HG02623 (cell line): ENCODE measurements at regions not wholly inside any gene's neighbourhood (a gene's known extent, or its start where the extent isn't known, plus 50 kb on each side); places are given as distances from the start of the nearest gene placed in this dataset.

Experiments used
- ATAC-seq: cut with Tn5 transposase; IDR thresholded peaks from one replicate; pipeline ENCODE4 v1.9.1; 2021; ENCODE audit warnings: moderate library complexity; ENCODE audit not compliant: unreplicated experiment

DNA sequence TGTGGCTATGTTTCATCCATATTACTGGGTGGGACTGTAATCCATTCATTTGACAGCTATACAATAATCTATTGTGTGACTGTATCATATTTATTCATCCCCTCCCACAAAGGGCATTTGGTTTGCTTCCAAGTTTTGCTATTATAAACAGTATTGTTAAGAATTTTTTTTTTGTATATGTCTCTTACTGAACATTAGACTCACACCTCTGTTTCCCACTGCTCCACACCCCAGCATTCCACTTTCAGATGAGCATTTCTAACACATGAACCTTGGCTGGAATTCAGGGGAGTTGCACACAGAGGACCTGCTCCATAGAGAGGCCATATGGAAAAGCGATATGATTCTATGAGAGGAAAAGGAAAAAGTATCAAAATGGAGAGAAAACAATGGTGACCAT lies 81.6 kb upstream of the DKK2 start:
- ATAC-seq = no peak

DNA sequence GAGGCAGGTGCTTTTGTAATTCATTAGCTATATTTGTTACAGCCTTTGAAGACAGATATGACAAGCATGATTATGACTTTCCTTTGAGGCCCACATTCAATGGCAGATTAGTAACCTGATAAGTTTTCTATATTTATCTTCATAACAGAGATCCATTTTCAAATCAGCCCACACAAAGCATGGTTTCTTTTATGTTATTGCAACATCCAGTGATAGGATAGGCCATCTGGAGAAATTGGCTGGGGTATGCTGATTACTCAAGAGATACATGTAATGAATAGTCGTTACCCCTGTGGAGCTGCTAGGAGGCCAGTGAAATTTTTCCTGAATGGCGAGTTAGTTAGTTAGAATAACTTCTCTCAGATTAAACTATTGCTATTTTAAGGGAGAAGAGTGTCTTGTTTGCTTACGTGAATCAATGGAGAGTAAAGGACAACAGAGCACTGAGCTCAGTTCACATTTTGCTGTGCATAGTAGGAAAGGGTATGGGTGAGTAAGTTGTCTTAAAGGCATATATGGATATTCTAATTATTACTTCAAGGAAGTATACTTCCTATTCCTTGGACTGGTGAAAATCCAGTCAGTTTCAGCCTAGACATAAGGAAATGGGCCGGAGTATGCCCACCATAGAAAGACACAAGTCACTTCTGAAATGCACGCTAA lies 79.2 kb upstream of the DKK2 start:
- no peak for ATAC-seq

DNA sequence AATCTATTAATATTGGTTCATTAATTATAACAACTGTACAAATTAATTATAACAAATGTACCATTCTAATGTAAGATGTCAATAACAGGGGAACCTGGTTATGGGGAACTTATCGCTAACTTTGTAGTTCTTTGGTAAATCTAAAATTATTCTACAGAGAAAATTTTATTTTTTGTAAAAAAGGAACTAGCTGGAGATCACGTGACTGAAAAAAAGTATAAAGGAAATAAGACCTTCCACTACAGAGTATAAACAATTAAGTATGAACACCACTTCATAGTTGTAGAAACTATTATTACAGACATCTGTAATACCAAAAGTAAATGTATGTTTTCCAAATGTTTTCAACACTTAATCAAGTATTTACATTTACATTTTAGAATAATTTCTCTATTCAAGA lies 77.9 kb upstream of the DKK2 start:
- ATAC-seq = no peak

DNA sequence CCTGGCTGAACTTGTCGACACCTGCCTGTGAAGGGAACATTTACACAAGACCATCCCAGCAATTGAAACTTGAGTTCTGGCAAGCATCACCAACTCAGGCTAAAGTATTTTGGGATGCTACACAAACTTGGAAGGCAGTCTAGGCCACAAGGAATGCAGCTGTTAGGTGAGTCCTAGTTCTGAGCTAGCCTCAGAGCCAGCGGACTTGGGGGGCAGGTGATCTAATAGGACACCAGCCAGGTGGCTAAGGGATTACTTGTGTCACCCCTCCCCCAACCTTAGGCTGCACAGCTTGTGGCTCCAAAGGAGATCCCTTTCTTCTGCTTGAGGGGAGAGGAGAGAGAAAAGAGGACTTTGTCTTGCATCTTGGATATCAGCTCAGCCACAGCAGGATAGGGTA lies 62.3 kb upstream of the DKK2 start:
- ATAC-seq = no peak

DNA sequence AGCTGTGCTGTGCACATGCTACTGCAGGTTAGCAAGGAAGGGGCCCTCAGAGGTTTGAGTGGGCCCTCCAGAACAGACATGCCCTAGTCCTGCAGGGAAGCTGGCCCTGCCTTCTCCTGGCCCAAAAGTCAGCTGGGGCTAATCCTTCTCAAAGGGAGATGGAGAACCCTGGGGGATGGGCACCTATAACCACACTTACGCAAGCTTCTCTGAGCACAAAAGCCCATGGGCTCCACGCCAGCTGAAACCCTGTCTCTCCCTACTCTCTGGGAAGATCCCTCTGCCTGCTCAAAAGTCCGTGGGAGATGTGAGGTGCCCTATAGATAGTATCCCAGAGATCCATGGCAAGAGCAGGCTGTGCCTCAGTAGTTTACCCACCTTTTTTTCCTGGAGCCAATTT lies 58.9 kb upstream of the DKK2 start:
- no peak for ATAC-seq

DNA sequence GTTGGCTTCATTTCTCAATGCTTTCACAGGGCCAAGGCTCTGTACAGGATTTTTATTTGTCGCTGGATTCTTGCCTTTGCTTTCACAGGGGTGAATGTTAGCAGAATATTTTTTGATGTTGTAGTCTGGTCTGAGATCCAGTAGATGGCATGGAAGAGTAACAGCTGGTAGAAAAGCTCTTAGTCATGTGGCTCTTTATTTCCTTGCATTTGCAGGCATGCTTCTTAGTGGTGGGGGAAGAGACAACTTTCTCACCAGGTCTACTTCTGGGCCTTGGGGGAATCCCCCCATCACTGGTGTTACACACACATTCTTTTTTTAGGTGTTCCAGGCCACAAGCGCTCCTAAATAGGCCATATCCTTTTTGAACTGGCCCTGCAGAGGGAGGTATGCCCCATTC lies 58.2 kb upstream of the DKK2 start:
- ATAC-seq = no peak
